HCT116 (cell line): ENCODE measurements at regions not wholly inside any gene's neighbourhood (a gene's known extent, or its start where the extent isn't known, plus 50 kb on each side); places are given as distances from the start of the nearest gene placed in this dataset.

ENCODE experiments used
- CEBPB ChIP-seq: IDR thresholded peaks from 2 replicates; pipeline ENCODE4 v1.6.1; 2012; ENCODE audit warnings: low read depth
- ELF1 ChIP-seq: IDR thresholded peaks from 2 replicates; pipeline ENCODE4 v1.6.1; 2012; ENCODE audit warnings: low read depth, borderline replicate concordance
- EZH2phosphoT487 ChIP-seq: fragments of 200-600 bp; IDR thresholded peaks from 2 replicates; pipeline ENCODE4 v1.6.1; 2018; ENCODE audit warnings: antibody characterized with exemption, borderline replicate concordance
- POLR2A ChIP-seq: IDR thresholded peaks from 2 replicates; pipeline ENCODE4 v1.7.0; 2011; ENCODE audit warnings: borderline replicate concordance; ENCODE audit not compliant: insufficient read depth, insufficient read length; ENCODE audit errors: extremely low read depth
- POLR2AphosphoS5 ChIP-seq: IDR thresholded peaks from 2 replicates; pipeline ENCODE4 v1.6.1; 2011; ENCODE audit warnings: mild to moderate bottlenecking, low read depth, low read length, moderate library complexity
- SRF ChIP-seq: IDR thresholded peaks from 2 replicates; pipeline ENCODE4 v1.6.1; 2012; ENCODE audit warnings: low read depth
- ZFX ChIP-seq: fragments of 450-650 bp; IDR thresholded peaks from 2 replicates; pipeline ENCODE4 v1.6.1; 2017
- ZNF274 ChIP-seq: fragments of 200-500 bp; sonication (Bioruptor generic); IDR thresholded peaks from 2 replicates; pipeline ENCODE4 v1.6.1; 2014; ENCODE audit warnings: mild to moderate bottlenecking, low read depth, low read length, inconsistent platforms
- TF ChIP-seq, protein P1 (sequence below): IDR thresholded peaks from 2 replicates; pipeline ENCODE4 v1.6.1; 2012
- TF ChIP-seq, protein P2 (sequence below), 3 experiments: fragments of 200-600 bp in 1 of 3; sonication (generic) in 1 of 3; IDR thresholded peaks in 2 of 3; conservative IDR thresholded peaks in 1 of 3; 2 replicates each; pipeline ENCODE4 v1.5.1; 2012 to 2017; ENCODE audit warnings: low read depth in 2 of 3, low read length in 2 of 3, antibody characterized with exemption in 1 of 3, borderline replicate concordance in 1 of 3, control low read depth in 1 of 3, mild to moderate bottlenecking in 1 of 3, mixed read lengths in 1 of 3, mixed run types in 1 of 3, moderate library complexity in 1 of 3; ENCODE audit not compliant: insufficient read depth in 1 of 3

DNA sequence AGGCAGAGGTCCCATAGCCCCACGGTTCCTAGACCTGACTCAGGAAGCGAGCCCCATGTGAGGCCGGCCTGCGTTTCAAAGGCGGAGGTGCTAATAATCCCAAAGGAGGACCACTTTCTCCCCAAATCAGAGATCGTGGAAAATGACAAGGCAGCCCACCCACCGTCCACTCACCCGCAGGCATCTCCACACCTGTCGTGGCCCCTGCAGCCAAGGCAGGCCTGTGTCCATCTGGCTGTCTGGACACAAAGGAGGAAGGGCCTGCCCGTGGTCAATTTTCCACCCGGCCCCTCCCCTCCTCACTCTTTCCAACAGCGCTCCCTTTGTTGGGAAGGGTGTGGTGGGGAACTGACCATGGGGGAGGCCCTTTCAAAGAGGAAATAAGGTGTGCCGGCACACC lies 125.3 kb upstream of the TMEM132D start:
- TF ChIP-seq, protein P1, sequence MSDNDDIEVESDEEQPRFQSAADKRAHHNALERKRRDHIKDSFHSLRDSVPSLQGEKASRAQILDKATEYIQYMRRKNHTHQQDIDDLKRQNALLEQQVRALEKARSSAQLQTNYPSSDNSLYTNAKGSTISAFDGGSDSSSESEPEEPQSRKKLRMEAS: no peak
- TF ChIP-seq ZFX (no peak), POLR2AphosphoS5 (no peak), SRF (no peak), EZH2phosphoT487 (no peak), ZNF274 (no peak), ELF1 (no peak), CEBPB (no peak), POLR2A (no peak)
- TF ChIP-seq, protein P2, sequence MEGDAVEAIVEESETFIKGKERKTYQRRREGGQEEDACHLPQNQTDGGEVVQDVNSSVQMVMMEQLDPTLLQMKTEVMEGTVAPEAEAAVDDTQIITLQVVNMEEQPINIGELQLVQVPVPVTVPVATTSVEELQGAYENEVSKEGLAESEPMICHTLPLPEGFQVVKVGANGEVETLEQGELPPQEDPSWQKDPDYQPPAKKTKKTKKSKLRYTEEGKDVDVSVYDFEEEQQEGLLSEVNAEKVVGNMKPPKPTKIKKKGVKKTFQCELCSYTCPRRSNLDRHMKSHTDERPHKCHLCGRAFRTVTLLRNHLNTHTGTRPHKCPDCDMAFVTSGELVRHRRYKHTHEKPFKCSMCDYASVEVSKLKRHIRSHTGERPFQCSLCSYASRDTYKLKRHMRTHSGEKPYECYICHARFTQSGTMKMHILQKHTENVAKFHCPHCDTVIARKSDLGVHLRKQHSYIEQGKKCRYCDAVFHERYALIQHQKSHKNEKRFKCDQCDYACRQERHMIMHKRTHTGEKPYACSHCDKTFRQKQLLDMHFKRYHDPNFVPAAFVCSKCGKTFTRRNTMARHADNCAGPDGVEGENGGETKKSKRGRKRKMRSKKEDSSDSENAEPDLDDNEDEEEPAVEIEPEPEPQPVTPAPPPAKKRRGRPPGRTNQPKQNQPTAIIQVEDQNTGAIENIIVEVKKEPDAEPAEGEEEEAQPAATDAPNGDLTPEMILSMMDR (IDR thresholded peaks at IDR 0.05 in 2 of 3, conservative IDR thresholded peaks at IDR 0.05 in 1 of 3; ENCODE audit: borderline replicate concordance in 1 of 3, insufficient read depth in 1 of 3, low read depth in 2 of 3, low read length in 2 of 3): no peak
